NCI-H2196 treated with DMSO at 0.1 percent for 48 hours (cell line): ENCODE measurements at regions not wholly inside any gene's neighbourhood (a gene's known extent, or its start where the extent isn't known, plus 50 kb on each side); places are given as distances from the start of the nearest gene placed in this dataset.

Source experiments
- DNase-seq: peaks from one replicate; lab custom pipeline; 2025; ENCODE audit not compliant: unreplicated experiment; lab: John Stamatoyannopoulos, UW

DNA sequence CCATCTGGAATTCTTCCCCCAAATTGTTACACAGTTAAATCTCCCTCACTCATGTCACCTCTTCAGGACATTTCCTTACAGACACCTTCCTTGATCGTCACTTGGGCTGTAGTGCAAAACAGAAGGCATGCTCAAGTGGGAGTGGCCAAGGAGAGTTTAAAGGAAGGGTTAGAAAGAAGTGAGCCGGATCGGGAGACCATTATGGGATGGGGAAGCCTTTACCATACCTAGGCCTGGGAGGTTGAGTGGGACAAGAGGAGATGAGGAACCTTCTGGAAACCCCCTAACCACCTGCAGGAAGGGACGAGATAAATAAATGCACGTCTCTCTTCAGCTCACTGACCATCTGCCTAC is 102.7 kb downstream of the UCHL1 start:
- no peak for DNase-seq

DNA sequence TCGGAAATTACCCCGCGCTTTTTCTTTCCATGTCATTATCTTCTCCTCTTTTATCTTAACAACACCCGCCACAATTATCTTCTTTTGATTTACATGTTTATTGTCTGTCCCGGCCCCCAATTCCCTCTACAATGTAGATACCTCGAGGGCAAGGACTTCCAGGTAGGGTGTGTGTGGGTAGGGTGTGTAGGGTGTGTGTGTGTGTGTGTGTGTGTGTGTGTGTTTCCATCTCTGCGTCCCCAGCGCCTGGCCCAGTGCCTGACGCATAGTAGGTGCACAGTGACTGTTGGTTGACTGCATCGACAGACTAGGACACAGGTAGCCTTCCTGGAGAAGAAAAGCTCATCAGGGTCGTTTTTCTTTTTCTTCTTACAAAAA is 103.1 kb downstream of the UCHL1 start:
- no peak for DNase-seq

DNA sequence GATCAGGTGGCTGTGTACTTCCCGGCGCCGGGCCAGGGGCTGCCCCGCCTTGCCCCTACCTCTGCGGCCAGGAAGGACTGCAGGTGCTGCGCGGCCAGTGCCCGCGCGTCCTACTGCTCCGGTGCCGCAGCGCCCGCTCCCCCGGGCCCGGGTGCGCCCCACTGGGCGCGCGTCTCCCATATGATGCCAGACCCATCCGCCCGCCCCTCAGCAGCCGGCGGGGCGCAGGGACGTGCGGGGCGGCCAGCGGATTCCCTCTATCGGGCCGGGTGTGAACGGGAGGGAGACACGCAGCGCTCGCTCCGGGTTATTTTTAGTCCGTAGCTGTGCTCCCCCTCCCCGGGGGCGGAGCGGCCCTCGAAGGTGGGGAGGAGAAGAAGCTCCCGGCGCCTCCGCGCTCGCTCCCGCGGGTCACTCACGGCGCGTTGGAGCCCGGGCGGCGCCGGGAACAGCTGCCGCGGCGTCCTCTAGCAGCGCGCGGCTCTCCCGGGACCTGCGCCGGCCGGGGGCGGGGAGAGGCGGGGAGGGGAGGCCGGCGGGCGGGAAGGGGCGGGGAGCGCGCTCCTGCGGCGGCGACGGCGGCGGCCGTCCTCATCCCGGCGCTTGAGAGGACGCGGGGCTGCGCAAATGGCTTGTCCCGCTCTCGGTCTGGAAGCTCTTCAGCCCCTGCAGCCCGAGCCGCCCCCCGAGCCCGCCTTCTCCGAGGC is 103.6 kb downstream of the UCHL1 start:
- DNase-seq = peak; percentile 69

DNA sequence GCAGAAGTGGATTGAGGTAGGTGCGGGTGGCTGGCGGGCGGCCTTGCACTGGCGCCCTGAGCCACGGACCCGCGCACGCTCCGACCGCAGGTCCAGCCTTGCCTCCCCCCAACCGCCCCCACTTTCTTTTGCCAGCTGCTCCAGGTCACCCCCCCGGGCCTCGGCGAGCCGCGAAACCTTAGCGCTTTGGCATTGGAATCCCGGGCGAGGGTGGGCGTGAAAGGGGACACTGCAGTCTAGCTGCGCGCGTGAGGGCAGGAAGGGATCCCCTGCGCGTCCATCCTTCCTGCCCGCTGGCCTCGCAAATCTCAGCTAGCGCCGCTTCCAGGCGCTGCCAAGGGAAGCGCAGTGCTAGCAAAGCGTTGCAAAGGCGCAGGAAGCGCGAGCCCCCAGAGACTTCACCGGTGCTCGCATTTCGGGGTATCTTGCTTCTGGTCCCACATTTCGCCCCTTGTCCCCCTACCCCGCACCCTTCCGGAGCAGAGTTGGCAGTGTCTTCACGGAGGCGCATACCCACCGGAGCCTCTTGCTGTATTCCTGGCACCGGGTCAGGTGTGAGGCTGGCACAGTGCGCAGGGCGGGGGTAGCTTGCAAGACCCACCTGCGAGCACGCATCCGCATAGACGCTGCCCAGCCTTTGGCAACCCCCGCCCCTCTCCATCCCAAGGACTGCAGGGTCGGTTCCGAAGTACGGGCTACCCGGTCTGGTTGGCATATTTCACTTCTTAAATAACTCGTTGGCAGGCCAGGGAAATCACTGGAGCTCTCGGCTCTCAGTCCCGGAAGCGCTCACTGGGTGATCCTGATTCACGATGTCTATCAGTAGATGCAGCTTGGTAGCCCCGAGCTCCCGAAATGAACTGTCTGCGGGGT is 104.4 kb downstream of the UCHL1 start:
- DNase-seq = peak; percentile 58

DNA sequence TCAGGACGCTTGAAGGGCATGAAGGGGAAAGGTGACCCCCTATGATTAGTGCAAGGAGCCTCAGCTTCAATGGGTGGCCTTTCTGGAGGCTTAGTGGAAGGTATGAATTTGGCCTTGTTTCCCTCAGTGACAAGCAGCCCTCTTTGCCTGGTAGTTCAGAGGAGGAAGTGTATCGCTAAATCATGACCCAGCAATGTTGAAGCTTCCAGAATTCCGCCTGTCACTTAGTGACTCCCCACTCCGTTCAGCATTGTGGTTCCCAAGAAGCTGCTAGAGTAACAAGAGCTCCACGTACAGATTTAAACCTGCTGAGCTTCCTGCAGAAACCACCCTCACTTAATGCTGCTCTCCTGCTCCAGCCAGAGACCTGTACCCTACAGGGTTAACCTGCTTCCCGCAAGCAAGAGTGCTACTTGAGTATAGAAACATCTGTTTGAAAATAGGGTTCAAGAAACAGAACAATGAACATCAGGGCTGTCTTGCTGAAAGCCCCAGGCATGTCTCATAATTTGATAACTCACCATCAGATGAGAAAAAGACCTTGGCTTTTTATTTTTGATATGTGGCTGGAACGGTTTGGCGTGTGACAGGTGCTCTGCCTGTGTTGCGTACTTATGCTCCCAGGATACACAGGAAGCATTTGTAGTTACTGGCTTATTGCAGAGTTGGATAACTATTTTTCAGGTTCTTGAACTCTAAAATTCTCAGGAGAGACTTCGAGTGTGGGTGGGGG is 105.2 kb downstream of the UCHL1 start:
- DNase-seq = no peak

DNA sequence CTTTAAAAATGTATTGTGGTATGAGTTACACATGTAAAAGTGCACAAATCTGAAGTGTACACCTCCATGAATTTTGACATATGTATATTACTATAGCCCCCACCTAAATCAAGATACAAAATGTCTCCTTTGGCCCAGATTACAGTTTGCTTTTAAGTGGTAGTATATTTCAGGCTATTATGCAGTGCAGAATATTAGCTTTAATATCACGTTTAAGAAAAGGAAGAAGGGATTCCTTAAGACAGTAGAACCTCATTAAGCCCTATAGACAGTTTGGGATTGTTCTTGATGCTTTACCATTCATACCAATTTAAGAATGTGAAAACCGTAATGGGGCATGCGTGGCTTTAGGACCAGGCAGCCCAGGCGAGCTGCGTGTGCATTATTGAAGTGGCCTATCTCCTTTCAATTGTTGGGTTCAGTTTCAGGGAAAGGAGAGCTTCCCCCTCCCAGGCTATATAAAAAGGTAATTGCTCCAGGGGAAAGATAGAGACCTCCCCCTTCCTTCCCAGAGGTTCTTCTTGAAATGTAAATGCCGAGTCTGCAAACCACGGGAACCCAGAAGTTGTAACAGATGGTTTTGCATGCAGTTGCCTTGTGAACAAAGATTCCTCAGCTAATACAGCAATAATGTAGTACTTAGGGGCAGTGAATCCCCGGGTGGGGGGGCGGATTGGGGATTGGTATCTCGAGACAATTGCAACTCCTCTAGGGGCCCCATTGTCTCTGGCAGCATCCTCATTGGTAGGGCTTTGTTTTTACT is 106.1 kb downstream of the UCHL1 start:
- DNase-seq = no peak

DNA sequence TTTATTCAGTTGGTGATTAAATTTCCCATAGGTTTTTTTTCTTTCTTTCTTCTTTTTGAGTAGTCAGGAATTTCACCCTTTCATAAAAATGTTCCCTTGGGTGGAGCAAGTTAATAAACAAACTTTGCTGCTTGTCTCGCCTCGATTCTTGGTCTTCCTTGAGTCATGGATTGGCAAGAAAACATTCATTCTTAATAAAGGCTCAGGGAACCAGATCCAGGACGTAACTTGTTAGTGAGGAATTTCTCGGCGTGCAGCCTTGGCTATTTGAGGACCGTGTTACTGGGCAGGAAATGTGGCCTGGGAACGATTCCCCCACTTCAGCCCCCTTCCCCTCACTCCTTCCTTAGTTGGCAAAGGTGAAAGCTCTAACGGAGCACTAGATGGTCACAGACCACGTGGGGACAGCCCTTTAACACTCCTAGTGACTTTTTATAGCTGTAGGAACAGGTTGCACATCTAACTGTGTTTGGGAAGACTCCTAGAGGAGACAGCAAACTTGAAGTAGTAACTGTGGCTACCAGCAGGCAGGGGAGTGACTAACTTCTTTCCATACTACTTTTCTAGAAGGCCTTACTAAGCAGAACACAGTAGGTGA is 106.8 kb downstream of the UCHL1 start:
- no peak for DNase-seq

DNA sequence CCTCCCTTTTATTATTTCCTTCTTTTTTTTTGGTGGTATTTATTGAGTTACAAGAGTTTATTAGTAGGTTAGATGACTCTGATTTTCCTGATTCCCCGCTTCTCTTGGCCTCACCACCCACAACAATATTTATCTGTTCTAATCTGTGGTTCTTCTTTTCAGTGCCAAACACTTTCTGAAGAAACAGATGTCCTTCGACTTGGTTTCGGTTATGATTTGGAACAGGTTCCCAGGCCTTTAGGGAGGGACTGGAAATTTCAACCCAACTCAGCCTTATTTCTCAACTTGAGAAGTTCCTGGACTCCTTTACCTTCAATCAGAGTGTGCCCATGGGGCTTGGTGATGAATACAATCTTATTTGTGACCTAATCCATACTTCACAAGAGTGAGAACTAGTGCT is 108.1 kb downstream of the UCHL1 start:
- DNase-seq = no peak

DNA sequence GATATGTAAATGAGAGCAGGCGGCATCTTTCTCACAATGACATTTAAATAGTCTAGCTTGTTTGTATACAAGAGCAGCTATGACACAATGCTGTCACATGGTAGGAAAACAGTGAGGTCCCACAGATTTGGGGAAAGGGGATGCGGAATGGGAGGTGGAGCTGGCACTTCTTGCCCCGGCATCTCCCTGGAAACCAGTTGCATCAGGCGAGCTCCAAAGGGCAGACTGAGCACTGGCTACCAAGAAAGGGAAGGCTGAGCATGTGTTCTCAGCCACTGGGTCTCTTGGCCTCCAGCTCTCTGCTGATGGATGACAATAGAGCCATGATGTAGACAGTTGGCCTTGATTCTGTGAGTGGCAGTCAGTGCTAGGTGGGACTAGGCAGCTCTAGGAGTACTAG is 109.0 kb downstream of the UCHL1 start:
- no peak for DNase-seq

DNA sequence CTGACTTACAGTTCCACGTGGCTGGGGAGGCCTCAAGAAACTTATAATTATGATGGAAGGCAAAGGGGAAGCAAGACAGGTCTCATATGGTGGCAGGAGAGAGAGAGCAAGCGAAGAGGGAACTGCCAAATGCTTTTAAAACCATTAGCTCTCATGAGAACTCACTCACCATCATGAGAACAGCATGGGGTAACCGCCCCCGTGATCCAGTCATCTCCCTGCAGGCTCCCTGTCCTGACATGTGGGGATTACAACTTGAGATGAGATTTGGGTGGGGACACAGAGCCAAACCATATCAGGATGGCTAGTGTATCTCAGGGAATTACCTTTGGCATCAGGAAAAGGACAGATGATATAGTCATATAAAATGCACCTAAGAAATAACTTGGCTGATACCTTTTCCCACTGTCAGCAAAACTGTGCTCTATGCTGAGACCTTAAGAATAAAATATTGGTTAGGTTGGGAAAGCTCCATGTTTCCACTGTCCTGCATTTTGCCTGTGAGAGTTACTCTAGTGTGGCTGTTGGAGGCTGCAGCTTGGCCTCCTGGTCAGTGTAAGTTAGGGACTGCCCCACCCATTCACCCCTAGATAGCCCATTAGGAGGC is 110.3 kb downstream of the UCHL1 start:
- DNase-seq = no peak

DNA sequence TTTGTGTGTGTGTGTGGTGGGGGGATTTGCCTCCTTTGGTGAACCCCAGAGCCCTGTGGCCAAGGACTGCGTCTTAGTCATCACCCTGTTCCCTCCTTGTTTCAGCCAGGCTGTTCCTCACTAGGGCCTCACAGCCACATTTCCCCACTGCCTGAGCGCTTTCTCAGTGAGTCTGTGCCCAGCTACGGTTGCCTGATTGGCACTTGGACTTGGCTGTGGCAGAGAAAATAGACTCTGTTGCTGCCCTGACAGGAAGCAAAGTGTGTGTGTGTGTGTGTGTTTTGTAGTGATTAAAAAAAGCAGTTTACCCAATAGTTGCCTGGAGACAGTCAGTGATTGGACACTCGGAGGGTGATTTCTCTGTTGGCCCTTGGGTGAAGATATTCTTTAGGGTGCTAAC is 113.0 kb downstream of the UCHL1 start:
- peak; percentile 47 for DNase-seq

DNA sequence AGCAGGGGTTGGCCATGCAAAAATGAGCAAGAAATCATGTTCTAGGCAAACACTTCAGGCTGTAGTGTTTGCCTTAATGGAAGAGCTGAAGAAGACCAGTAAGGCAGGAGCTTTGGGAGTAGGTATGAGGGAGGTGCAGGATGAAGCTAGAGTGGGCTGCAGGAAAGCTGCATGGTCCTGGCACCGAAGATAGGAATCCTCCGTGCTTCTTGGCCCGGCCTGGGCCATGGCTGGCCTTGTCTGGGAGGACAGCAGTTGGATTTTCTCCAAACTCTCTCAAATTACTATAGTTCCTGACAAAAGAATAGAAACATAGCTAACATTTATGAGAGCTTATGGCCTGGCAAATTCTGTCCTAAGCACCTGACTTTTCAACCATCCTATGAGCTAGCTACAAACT is 116.5 kb downstream of the UCHL1 start:
- no peak for DNase-seq

DNA sequence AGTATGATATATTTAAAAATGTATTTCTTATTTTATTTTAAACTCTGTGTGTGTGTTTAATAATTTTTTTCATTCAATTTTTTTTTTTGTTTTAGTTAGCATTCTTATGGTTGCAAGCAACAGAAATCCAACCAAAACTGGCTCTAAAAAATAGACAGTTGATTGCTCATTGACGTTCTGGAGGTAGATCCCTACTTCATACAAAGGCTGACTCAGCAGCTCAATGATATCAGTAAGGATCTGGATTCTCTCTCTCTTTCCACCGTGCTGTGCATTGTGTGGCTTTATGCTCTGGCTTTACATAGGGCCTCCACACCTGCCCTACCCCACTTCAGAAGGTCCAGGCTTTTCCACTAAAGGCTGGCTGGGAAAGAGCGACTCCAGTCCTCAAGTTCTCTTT is 117.8 kb downstream of the UCHL1 start:
- DNase-seq = no peak

DNA sequence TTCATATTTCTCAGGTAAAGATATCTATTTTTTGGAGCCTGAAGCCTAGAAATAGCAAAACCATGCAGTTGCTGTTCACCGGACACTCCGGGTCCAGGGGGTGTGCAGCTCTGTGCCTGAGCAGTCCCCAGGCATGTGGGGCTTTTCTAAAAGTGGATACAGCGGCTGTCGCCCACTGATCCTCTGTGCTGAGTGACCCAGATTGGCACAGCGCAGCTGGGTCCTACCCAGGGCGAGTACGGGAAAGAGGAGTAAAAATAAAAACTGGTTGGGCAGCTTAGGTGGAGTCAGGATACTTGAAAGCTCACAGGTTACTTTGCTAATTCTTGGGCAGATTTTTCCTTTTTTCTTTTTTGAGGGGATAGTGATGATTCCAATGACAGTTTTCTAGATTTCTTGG is 118.8 kb downstream of the UCHL1 start:
- no peak for DNase-seq

DNA sequence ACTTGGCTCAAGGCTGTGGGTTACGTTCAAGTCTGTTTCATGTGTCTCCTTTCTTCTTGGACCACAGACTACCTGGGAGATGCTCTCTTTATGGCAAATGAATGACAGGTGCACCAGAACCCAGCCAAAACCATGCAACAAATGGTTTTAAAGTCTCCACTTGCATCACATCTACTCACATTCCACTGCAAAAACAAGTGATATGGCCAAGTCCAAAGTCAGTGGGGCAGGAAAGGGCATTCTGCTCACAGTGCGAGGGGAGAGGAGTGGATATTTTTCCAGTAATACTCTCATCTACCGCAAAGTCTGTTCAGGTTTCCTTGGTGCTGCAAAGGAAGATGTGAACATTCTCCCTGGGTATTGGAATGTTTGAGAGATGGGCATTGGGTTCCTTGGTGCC is 120.5 kb downstream of the UCHL1 start:
- DNase-seq = no peak

DNA sequence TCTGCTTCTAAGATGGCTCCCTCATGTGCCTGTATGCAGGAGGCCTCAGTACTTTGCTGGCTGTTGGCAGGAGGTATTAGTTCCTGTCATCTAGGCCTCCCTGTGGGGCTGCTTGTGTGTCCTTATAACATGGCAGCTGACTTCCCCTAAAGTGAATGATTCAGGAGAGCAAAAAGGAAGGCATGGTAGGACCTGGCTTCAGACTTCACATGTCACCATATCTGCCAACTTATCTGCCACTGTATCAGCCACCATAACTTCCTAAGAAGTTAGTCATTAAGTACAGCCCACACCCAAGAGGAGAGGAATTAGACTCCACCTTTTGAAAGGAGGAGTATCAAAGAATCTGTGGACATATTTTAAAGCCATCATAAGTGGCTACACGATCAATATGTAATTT is 122.5 kb downstream of the UCHL1 start:
- no peak for DNase-seq

DNA sequence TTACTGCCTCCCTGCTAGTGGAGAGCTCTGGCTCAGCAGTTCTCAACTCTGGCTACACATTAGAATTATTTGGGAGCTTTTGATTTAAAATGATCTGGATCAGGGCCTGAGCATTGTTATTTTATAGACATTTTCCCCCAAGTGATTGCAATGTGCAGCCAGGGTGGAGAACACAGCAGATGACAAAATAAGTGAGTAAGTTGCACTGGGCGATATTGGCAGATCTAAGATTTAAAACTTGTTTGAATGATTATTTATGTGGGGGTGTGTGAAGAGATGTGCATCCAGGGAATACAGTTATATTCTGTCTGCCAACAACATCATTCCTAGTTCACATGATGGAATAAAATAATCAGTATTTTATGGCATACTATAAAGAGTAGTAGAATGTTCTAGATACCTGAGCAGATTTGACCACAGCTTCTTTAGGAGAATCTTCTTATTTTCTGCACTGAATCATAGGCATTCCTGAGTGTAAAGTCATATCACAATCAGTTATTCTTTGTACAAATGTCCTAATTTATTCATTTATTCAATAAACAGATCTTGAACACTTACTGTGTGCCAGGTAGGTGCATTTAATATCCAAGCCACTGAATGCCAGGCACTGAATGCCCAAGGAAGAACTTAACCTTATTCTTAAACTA is 123.9 kb downstream of the UCHL1 start:
- no peak for DNase-seq

DNA sequence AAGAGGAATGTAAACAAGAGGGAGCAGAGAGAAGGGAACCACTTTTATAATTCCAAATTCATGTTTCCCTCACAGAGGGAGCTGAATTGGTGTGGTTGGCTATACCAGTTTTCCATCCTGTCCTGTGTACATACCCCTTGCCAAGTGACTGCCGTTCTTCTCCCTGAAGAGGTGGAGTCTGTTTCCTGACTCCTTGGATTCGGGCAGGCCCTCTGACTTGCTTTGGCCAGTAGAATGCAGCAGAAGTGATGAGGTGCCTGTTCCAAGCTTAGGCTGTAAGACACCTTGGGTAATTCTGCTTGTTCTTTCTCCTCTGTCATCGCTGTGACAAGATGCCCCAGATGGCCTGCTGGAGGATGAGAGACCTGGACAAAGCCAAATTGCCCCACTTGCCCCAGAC is 124.7 kb downstream of the UCHL1 start:
- DNase-seq = no peak

DNA sequence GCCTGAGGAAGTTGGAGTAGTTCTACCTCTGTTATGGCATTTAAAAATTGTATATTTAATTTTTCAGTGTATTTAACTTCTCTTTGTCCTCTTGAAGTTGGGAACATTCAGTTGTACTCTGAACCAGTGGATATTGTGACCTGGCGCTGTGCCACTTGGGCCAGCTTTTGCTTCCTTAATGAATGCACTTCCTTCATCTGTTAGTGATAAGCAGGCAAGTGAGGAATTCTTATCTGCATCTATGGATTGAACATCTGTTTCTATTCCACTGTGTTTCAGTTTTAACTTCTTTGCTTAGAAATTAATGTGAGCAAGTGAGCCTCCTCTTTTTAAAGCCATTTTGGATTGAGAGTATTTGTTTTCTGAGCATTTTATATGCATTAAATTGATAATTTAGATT is 128.3 kb downstream of the UCHL1 start:
- DNase-seq = no peak

DNA sequence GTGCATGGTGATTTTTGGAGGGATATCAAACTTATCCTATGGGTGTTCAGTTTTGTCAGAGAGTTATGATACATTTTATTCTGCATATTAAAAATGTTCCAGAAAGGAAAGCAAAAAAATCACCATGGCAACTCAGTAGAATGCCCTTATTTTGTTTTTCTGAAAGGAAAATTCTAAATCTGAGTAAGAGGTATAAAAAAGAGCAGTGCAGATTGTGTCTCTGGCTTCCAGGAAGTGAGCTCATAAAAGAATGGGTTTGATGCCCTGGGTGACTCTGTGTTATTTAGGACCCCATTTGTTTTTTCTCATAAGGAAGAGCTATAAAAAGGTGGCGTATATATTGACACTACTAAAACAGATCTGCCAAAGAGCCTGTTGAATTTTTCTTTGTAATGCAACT is 128.8 kb downstream of the UCHL1 start:
- no peak for DNase-seq
